HS-27A (cell line): ENCODE measurements at regions not wholly inside any gene's neighbourhood (a gene's known extent, or its start where the extent isn't known, plus 50 kb on each side); places are given as distances from the start of the nearest gene placed in this dataset.
"Not testable (repeated sequence)": the region's sequence is repeated elsewhere in the genome, so short reads cannot be mapped to it uniquely, and the experiment has no call there.

ENCODE experiments used
- DNase-seq: peaks from one replicate; pipeline ENCODE4 v3.0.0-alpha.2; 2012; ENCODE audit warnings: low read depth, missing footprints

DNA sequence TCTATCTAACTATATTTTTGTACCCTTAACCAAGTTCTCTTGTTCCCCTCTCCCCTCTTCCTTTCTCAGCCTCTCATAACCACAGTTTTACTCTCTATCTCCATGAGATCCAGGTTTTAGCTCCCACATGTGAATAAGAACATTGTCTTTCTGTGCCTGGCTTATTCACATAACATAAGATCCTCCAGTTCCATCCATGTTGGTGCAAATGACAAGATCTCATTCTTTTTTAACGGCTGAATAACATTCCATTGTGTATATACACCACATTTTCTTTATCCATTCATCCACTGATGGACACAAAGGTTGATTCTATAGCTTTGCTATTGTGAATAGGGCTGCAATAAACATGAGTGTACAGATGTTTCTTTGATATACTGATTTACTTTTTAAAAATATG, 83.9 kb upstream of the TMEM178A start:
- DNase-seq, result no peak

- DNase-seq, result no peak
Observed at GRCh38 chr2:39583213-39583612, 82.5 kb upstream of the TMEM178A start.

GRCh38 chr2:39583781-39584180, 81.9 kb upstream of the TMEM178A start:
- no peak for DNase-seq

DNA sequence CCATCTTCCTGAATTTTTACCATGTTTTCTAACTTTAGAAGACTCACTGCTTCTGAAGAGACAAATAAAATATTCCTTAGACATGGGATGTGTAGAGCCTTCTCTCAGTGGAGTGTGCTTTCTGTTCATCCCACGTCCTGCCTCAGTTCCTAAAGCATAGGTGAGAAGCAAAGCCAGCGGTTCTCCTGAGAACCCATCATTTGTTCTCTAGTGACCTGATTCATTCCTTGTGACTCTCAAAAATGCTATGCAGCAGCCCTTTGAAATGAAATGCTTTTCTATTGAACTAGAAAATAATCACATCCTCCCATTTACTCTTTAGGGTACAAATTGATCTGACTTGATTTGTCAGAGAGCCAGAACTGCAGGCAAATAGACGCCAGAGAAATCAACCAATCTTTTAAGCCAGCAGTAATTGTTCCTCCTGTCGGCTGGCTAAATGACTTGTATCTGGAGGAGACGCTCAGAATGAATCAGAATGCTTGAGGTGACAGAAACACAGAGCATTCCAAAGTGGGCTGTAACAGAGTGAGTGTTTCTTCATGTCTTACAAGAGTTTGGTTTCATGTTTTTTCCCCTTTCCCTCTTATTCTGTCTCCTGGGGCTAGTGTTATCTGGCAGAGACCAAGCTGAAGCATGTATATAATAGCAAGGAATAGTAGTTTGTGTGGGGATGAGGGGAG, 81.3 kb upstream of the TMEM178A start:
- no peak for DNase-seq

DNA sequence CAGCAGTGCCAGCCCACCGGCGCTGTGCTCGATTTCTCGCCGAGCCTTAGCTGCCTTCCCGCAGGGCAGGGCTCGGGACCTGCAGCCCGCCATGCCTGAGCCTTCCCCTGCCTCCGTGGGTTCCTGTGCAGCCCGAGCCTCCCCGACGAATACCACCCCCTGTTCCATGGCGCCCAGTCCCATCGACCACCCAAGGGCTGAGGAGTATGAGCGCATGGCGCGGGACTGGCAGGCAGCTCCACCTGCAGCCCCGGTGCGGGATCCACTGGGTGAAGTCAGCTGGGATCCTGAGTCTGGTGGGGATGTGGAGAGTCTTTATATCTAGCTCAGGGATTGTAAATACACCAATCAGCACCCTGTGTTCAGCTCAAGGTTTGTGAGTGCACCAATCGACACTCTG, 80.2 kb upstream of the TMEM178A start:
- not testable (repeated sequence) for DNase-seq

GRCh38 chr2:39587168-39587567, 78.5 kb upstream of the TMEM178A start:
- DNase-seq, result no peak

GRCh38 chr2:39587641-39588040, 78.1 kb upstream of the TMEM178A start:
- DNase-seq, result no peak

DNA sequence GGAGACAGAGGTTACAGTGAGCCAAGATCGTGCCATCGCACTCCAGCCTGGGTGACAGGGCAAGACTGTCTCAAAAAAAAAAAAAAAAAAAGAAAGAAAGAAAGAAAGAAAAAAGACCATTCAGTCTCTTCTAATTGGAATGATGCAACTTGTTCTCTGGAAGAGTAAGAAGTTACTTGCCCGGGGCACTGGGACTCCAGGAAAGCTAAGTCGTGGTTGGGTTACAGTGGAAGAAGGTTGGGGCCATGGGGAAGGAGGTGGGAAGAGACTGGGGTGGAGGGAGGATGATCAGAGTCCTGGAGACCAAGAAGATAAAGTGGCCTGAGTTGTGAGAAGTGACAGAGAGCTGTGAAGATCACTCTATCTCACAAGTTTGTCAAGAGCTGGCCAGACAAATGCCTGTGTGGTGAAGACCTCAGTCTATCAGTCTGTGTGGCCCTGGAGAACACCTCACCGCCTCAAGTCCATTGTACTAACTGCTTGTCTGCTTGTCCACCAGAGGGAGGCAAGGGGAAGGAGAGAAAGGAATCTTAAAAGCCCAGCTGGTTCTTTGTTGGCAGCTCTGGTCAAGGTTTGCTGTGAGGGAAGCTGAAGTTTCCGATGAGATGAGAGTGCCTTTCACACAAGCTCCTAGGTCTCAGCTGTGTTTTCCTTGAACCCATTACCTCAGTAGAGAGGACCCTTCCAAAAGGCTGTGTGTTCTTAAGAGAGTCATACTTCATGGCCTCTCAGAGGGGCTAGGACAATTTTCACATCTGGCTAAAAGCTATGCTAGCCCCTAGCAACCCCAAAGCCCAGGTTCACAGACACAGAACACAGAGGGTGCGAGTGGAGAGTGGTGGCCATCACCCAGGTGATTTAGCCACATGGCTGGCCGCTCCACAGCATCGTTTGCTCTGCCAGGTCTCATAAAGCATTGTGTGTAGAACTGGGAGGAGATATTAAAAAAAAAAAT, 72.0 kb upstream of the TMEM178A start:
- DNase-seq, result peak; percentile 45

DNA sequence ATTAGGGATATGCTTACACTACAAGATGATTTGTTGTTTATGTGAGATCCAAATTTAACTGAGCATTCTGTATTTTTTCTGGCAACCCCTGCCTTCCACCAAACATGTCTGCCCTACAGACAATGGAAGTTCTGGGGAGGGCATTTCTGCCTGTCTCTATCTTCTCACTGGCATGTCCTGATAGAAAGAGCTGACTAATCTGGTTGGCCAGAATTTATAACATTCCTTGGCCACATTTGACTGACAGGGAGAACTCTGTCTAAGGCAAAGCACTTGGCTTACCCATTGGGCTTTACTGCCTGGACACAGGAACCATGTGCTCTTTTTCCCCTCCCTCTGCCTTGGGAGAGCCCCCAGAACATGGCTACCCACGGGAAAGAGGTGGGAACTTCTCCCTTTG, 70.6 kb upstream of the TMEM178A start:
- DNase-seq, result no peak

GRCh38 chr2:39597314-39597713, 68.4 kb upstream of the TMEM178A start:
- no peak for DNase-seq

DNA sequence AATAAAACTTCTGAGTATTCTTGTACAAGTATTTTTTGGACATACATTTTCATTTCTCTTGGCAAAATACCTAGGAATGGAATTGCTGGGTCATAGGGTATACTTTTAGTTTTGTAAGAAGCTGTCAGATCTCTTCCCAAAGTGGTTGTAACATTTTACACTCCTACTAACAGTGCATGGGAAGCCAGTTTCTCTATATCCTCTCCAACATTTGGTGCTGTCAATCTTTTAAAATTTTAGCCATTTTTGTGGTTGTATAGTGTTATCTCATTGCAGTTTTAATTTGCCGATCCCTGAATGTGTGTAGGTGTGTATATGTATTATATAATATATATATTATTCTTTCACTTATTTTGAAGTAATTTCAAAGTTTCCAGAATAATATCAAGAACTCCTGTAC, 63.1 kb upstream of the TMEM178A start:
- no peak for DNase-seq

DNA sequence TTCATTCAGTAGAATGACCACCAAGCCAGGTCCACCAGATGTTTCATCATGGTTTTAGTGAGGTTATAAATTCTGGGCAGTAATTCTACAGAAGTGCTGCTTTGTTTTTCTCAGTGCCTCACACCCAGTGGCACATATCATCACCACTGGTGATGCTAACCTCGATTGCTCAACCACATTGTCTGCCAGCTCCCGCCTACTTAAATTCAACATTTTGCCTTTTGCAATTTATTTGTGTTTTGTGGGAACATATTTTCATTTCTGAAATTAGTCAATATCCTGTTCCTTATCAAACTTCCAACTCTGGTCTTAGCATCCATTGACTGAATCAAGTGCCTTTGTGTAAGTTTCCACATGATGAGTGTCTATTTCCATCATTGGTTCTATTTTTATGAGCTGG, 62.3 kb upstream of the TMEM178A start:
- DNase-seq, result no peak

DNA sequence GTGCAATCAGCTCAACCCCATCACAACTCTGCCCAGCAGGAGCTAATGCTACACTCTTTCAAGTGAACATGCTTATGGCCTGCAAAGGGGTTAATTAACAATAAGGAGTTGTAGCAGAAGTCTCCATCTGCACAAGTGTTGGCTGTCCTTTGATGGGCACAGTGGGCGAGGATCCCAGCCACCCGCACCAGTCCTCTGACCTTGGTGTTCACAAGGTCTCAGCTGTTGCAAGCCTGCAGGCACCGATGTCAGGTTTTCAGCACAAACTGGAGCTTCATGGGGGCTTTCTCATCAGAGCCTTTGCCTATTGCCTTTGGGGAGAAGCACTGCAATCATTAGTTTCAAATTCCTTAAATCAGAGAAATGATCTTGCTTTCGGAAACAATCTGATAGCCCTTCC, 60.9 kb upstream of the TMEM178A start:
- DNase-seq, result no peak

DNA sequence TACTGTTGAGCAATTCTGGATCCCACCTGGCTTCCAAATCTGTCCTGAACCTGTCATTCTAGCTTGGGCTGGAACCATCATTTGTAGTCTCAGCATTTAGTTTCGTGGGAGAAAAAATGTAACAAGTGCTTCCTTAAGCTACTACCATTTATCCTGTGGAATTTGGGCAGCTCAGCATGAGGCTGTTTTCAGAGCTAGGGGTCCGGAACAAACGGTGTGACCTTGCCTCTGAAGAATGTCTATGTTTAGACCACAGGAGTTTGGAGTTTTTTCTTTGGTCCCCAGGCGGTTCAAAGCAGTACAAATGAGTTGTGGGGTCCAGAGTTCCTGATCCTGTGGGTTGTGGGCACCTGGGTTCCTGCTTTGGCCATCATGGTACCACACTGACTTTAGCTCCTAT, 59.1 kb upstream of the TMEM178A start:
- DNase-seq, result no peak

- DNase-seq, result no peak
Observed at GRCh38 chr2:39607538-39608262, 58.0 kb upstream of the TMEM178A start.

DNA sequence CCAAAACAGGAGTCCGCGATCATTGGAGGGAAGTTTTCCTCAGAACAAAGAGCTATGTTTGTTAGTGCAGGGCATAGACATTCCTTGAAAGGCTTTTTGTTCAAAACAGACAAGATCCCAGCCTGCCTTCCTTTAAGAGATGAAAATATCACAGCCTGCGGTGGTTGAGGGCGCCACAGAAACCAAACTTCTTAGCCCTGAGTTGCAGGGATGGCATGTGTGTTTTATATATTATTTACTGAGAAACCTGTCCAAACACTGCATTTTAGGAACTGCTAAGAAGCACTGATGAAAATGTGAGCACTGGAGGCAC, 57.5 kb upstream of the TMEM178A start:
- DNase-seq, result no peak

GRCh38 chr2:39608686-39609441, 56.9 kb upstream of the TMEM178A start:
- no peak for DNase-seq

DNA sequence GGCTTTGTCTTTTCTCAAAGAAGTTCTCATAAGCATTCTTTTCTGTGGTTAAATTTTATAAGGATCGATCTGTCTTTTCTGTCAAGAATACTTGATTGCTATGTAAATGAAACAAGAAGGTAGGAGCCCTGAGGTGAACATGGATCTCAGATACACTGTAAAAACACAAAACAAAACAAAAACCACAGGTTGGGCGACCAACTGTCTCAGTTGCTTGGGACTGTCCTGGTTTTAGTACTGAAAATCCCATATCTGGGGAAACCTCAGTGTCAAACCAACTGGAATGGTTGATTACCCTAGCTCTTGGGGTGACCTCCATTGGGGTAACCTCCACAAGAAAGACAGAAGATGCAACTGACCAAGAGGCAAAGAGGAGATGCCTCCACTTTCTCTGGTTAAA, 55.8 kb upstream of the TMEM178A start:
- DNase-seq, result no peak

DNA sequence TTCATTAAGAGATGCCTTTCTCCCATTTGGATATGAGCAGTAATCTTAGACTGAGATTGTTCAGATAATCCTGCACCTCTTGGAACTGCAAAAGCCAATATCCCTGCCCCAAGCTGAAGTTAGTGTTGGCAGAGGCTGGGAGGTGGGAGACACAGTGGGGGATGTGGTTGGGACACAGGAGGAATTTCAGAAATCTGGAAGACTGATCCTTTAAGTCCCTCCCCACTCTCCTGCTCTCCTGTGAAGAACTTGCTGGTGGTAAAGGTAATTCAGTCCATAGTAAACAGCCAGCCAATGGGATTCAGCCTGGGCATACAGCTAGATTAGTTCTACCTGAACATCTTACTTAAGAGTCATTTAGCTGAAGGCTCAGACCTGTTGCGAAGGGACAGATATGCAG, 50.0 kb upstream of the TMEM178A start:
- DNase-seq, result no peak
